NCI-H526 (cell line): ENCODE measurements at regions not wholly inside any gene's neighbourhood (a gene's known extent, or its start where the extent isn't known, plus 50 kb on each side); places are given as distances from the start of the nearest gene placed in this dataset.
A peak's percentile ranks its signal among the peaks of the same experiment; 100 is the strongest.

Experiments used
- DNase-seq, 2 experiments: peaks; one replicate each; lab custom pipeline; 2025; lab: John Stamatoyannopoulos, UW

DNA sequence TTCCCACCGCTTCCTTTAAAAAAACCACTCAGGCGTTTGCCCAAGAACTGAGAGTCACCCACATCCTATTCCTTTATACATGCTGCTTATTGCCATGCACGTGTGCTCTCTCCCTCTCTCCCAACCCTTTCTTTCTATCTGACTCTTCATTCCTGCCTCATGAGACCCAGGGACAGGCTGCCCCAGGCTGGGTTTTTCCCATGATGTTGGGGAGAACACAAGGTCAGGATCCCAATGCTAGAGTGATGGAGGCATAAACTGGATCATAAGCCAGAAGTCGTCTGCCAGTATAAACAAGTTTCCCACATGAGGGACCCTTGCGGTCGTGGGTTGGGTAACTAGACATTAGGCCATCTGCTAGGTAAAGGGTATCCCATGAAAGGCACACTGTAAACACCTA lies 64.9 kb downstream of the CD2 start:
- no peak for DNase-seq

DNA sequence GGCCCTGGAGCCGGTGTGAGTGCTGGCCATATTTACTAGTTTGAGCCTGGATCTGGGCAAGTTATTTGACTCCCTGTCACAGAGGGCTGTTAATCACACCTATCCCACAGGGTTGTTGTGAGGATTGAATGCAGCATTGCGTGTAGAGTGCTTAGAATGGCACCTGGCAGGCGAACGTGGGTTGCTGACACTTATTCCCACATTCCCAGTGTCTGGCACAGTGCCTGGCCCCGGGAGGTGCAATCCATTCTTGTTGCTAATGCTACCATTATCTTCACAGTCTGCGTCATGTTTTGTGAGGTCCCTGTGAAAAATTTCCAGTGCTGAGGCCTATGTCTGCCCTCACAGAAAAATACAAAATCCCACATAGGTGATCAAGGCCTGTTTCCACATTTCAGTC lies 66.1 kb downstream of the CD2 start:
- no peak for DNase-seq

GRCh38 chr1:116821763-116822162 lies 67.5 kb downstream of the CD2 start:
- DNase-seq = no peak

GRCh38 chr1:116824631-116825206 lies 70.5 kb downstream of the CD2 start:
- no peak for DNase-seq

DNA sequence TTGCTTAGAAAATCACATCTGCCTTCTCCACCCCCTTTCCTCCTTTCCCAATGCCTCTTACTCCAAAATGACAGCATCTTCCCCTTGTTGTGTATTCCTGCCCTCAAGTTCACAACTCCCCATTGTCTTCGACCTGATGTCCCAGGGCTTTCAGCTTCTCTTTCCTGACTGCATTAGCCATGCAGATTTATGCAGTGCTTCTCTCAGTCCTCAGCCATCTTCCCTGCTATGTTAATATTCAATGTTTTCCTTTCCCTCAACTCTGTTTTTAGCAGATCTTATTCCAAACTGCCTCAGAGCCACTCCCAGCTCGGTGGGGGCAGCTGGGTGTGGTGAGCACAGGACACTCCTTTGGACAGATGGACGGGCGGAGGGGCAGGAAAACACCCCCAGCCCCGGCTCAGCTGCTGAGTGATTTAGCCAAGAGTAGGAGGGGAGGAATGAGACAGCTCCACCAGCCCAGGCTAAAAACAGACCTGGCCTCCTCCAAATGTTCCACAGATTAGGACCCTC lies 71.0 kb downstream of the CD2 start:
- peak; percentile 33 to 48 for DNase-seq

GRCh38 chr1:116825720-116826438 lies 71.6 kb downstream of the CD2 start:
- peak in 1 of 2 experiments; percentile 56 for DNase-seq

DNA sequence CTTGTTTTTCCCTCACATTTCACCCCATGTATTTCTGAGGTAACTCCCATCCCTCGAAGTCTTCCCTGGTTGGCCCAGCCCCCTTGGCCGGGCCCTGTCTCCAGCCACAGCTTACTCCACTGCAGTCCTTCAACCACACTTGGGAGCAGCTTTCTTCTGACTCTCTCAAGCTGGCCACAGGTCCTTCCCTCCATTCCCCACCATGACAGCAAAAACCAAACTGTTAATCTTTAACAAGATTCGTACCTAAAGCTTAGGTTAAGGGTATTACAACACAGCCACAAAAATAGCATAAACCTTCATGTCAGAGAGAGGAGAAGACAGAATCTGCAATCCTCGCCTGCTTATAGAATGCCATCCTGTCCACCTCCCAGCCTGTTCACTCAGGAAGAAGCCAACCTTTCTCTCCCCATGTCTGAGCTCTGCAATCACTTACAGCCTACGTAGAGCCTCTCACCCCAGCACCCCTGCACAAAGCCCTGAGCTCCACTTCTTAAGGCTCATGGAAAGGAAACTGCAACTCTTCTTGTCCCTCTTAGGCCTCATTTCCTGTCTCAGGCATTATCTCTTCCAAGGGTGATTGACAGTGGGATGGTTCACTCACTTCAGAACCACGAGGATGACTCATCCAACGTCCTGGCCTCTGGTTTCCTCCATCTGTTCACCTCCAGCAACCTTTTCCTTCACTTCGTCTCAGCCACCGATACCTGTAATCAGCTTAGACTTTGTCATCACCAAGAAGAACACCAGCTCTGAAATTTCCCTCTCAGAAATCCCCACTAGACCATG lies 72.8 kb downstream of the CD2 start:
- no peak for DNase-seq

DNA sequence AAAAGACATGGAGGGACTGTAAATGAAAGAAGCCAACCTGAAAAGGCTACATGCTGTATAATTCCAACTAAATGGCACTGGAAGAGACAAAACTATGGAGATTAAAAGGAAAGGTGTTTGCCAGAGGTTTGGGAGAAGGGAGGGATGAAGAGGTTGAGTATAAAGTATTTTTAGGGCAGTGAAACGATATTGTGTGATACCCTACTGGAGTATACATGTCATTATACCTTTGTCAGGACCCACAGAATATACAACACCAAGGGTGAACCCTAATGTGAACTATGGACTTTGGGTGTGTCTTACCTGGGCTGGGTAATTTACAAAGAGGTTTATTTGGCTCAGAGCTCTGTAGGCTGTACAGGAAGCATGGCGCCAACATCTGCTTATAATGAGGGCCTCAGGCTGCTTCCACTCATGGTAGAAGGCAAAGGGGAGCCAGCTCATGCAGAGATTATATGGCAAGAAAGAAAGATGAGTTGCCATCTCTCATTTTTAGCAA lies 73.4 kb downstream of the CD2 start:
- no peak for DNase-seq

DNA sequence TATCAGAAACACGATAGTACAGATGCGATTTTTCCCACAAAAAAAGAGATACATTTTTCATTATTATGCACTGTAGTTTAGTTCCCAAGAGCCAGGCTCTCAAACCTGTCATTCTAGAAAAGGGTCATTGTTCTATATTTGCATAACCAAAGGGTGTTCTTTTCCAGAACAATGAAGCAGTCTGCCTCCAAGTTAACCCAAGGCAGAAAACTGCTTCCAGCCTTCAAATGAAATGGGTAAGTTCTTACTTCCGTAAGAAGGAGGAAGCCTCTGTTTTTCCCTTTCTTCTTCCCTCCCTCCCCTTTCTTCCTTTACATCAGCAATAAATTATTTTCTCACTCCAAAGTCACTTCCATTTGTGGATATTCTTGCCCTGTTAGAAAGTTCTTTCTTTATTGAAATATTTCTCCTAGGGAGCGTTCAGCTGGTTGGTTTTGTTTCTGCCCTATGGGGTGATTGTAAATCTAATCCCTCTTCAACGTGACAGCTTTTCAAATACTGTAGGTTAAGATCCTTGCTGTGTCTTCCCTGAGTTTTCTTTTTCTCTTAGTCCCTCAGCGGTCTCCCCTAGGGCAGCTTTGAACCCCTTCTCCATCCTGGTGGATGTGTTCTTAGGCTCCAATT lies 77.3 kb upstream of the PTGFRN start:
- DNase-seq = peak; percentile 45 to 68

DNA sequence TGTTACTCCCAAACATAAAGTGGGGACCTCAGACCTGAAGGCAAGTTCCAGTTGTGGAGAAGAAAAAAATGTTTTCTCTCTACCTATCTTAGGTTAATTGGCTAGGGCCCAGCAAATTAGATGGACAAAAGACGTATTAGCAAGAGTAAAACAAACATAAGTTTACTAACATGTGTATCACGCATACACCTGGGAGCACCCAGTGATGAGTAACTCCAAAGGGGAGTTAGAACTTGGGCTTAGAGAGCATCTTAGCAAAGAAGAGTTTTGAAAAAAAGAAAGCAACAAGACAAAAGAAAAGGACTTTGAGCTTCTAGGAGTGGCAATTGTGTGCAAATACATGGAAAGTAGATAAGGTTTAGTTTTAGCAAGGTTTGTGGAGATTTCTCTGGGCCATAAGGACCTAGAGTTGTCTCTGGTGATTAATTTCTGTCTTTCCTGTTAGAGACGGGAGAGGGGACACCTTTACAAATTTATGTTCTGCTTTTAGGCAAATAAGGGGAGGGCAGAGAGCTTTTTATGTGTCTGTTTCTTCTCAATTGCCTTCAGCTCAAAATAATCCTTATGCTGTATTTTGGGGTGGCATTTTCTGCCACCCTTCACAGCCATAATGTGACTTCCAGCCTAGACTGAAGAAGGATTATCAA lies 76.7 kb upstream of the PTGFRN start:
- peak; percentile 53 to 56 for DNase-seq

DNA sequence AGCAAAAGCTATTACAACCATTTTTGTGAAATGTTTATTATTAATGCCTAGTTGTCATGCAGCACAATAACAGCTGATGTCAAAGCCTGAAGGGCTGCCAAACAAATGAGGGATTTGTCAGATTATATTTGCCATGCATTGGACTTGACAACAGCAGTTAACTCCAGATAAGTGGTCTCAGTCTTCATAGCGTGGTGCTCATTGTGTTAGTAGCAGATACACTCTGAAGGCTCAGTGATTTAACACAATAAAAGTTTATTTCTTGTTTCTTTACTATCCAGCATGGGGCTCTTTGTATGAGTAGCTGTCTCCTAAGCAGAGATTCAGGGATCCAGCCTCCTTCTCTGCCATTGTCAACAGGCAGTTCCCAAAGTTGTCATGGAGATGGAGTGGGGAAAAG lies 76.0 kb upstream of the PTGFRN start:
- DNase-seq = peak in 1 of 2 experiments; percentile 30

DNA sequence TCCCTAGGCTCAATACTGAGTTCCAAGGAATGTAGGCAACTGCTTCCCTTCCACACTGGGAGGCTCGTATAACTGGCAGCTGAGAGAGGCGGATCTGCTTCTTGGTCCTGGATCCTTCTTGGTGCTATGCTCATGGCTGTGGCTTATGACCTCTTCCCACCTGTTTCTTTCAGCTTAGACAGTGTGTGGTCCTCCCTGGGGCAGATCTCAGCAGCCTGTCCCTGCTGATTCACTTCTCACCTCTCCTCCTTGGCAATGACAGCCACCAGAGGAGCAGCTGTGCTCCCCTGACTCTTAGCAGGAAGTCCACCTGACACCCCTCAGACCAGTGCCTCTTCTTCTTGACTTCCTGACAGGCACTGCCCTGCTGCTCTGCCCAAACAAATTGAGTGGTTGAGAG lies 75.1 kb upstream of the PTGFRN start:
- no peak for DNase-seq

DNA sequence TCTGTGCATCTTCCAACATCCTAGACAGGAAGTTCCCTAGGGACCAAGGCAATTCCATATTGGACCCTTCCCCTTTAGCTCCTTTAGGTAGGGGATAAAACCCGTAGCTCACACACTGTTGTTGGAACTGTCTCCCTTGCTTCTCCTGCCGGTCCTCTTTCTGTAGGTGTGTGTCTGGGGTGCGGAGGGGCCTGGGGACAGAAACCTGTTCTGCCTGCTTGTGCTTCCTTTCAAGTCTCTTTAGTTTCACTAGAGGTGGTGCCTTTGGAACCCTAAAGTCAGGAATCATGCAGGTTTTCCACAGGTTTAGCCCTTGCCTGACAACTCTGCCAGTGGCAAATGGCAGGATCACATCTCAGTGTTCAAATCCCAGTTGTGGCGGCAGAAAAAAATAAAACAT lies 74.6 kb upstream of the PTGFRN start:
- DNase-seq = no peak

DNA sequence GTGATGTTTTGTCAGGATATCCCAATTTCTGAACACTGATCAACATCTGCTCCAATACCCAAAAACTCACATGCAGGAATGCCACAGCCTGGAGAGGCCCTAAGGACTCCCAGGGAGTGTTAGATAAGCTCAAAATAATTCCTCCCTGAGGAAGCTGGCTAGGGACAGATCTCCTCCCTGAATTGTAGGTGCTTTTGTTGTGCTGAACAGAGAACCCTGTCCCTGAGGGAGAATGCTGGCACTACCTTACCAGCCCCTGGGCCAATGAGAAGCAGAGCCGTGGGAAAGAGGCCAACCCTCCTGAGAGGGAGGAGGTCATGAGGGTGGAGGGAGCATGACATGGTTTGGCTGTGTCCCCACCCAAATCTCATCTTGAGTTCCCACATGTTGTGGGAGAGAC lies 73.6 kb upstream of the PTGFRN start:
- no peak for DNase-seq

DNA sequence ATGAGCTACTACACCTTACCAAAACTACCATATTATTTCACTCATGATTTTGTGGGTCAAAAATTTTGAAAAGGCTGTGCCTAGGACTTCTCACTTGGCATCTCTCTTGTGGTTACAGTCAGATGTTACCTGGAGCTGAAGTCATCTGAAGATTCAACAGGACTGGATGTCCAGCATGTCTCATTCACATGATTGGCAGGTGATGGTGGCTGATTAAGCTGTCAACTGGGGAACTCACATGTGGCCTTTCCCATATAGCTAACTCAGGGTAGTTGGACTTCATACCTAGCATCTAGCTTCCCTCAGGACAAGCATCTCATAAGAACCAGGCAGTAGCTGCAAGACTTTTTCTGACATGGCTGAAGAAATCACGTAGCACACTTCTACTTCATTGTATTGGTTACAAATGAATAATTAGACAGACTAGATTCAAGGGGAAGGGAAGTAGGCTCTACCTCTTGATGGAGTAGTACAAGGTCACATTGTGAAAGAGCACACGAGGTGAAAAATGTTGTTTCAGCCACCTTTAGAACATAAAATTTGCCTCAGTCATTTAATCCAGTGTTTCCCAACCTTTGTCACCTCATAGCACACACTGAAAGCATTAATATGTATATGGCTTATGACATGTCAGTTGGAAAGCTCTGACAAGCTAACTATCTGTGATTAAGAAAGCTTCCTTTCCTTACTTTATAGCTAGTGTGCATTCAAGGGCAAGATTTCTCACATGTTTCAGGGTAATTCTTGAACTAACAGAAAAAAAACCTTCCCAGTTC lies 68.0 kb upstream of the PTGFRN start:
- DNase-seq = no peak

- peak in 1 of 2 experiments; percentile 44 for DNase-seq
Measured at GRCh38 chr1:116842654-116843053, 67.1 kb upstream of the PTGFRN start.

GRCh38 chr1:116844775-116845174 lies 64.9 kb upstream of the PTGFRN start:
- DNase-seq = no peak

DNA sequence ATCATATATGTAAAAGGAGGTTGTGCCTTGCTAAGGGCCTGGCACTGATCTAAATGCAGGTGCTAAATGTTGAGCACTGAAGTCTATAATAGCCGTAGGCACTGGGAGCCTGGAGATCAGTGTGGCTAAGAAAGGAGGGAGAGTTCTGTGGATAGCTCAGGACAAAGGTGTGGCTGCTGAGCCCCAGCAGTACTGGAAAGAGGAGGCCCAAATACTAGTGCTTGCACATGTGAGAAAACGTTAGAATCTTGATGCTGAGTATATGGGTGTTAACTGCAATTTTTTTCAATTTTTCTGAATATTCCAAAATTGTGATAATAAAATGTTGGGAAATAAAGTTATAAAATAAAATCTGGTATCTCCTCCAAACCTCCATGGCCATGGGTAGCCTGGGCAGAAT lies 62.5 kb upstream of the PTGFRN start:
- DNase-seq = no peak

DNA sequence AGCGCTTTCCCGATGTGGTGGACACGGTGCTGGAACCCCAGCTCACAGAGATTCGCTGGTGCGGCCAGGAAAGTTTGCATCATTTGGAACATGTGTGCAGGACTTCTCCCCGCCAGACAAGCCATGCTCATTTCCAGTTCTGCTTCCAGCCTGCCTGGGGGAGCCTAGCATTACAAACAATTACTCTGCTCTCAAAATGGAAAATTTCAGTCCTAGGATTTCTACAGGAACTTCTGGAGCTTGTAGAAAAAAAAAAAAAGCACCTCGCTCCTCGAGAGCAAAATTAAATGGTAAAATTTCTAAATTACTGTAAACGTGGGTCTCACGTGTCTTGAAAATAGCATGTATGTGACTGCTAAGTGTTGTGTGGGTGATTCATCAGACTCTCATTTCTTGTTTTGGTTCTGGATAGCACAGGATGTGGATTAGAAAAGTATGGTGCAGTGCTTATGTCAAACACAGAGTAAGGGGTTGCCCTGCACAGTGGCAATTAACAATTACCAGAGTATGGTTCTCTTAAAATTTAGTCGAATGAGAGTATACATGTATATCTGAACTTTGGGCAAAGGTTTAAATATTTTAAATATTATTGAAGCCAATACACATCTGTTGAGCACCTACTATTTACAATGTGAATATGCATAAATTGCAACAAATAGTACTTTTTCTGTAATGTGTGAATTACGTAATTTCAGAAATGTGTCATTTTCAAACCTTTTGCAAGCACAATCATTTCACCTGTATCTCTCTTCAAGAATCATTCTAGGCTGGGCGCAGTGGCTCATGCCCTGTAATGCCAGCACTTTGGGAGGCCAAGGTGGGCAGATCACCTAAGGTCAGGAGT lies 61.8 kb upstream of the PTGFRN start:
- DNase-seq = no peak

GRCh38 chr1:116850436-116850835 lies 59.3 kb upstream of the PTGFRN start:
- no peak for DNase-seq
